ENCODE measurements at regions not wholly inside any gene's neighbourhood (a gene's known extent, or its start where the extent isn't known, plus 50 kb on each side); places are given as distances from the start of the nearest gene placed in this dataset.

DNA sequence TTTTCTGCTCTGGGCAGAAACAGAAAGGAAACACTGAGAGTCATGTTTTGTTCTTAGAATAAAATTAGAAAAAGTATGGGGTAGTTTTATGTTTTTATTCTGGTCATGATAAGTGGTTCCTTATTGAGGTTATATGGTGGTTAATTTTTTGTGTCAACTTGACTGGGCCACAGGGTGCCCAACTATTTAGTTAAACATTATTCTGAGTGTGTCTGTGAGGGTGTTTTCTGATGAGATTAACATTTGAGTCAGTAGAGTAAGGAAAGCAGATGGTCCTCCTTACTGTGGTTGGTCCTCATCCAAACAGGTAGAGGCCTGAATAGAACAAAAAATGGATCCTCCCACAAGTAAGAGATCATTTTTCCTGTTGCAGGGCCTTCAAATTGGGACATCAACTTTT, 98.9 kb downstream of the C3orf38 start:
- Histone ChIP-seq H3K4me3 (ENCODE audit: extremely low read depth in 1 of 4, insufficient read depth in 2 of 4, low read depth in 3 of 4, low read length in 4 of 4) (no peak overlapping the region), H3K23ac (ENCODE audit: insufficient read length) (no peak overlapping the region), H2BK15ac (ENCODE audit: low read length) (no peak overlapping the region), H3K9me3 (ENCODE audit: insufficient read depth in 2 of 2, low read depth in 1 of 2, low read length in 1 of 2) (peaks cover 7% of the 10 kb centered on the region in 2 experiments; a peak in 2 of 4 replicates), H2AFZ (ENCODE audit: low read length) (no peak overlapping the region), H3K4me1 (replicated peaks in 1 of 4; ENCODE audit: control insufficient read depth in 3 of 4, insufficient read depth in 4 of 4, low read length in 3 of 4) (no peaks in the 10 kb centered on the region), H3K9ac (replicated peaks in 1 of 4; ENCODE audit: extremely low read depth in 1 of 4, low read depth in 3 of 4, low read length in 3 of 4) (no peak overlapping the region), H3K27ac (ENCODE audit: low read depth, low read length) (no peak overlapping the region), H3K23me2 (ENCODE audit: low read depth, low read length) (no peaks in the 10 kb centered on the region), H3K4ac (replicated peaks; ENCODE audit: insufficient read length, low read depth, low read length) (no peak overlapping the region), H4K20me1 (replicated peaks in 1 of 2; ENCODE audit: control insufficient read depth in 1 of 2, insufficient read depth in 2 of 2, low read length in 2 of 2) (no peaks in the 10 kb centered on the region), H2BK20ac (ENCODE audit: low read length) (no peak overlapping the region), H3K18ac (ENCODE audit: extremely low read depth, low read length) (no peak overlapping the region), H3K14ac (ENCODE audit: insufficient read length) (no peak overlapping the region), H3K36me3 (ENCODE audit: control insufficient read depth in 2 of 4, insufficient read depth in 4 of 4, low read length in 3 of 4) (no peaks in the 10 kb centered on the region), H3K4me2 (ENCODE audit: insufficient read depth in 1 of 2, low read depth in 2 of 2, low read length in 2 of 2) (no peak overlapping the region), H3K27me3 (replicated peaks in 1 of 4; ENCODE audit: control insufficient read depth in 3 of 4, extremely low read depth in 1 of 4, insufficient read depth in 3 of 4, low read length in 3 of 4) (no peaks in the 10 kb centered on the region), H2BK120ac (replicated peaks; ENCODE audit: low read depth, low read length) (no peak overlapping the region), H4K8ac (ENCODE audit: extremely low read depth, insufficient read depth, low read length) (no peak overlapping the region), H2BK12ac (ENCODE audit: low read depth, low read length) (no peak overlapping the region), H3K56ac (replicated peaks; ENCODE audit: insufficient read length, low read depth, low read length) (no peak overlapping the region), H2AK5ac (ENCODE audit: low read depth, low read length) (no peak overlapping the region), H4K91ac (replicated peaks; ENCODE audit: insufficient read length, low read length) (no peak overlapping the region), H3K79me2 (ENCODE audit: control insufficient read depth in 1 of 2, insufficient read depth in 2 of 2, low read length in 2 of 2) (no peaks in the 10 kb centered on the region), H4K5ac (ENCODE audit: insufficient read length, low read depth, low read length) (no peak overlapping the region), H2BK5ac (ENCODE audit: low read depth, low read length) (no peak overlapping the region), H3K79me1 (ENCODE audit: low read depth, low read length) (no peaks in the 10 kb centered on the region)
- no peak for FAIRE-seq
- ChIA-PET POLR2A (ENCODE audit: partially characterized antibody) (no interaction called here), CTCF (ENCODE audit: partially characterized antibody) (no interaction called here)
- DNase-seq (ENCODE audit: low read depth in 1 of 2, low spot score in 2 of 2): no peak
- TF ChIP-seq RXRA (IDR thresholded peaks at IDR 0.05; ENCODE audit: insufficient read depth, low read depth, low read length) (no peak), EGR1 (IDR thresholded peaks at IDR 0.05; ENCODE audit: borderline replicate concordance, low read depth, low read length) (no peak), TAF1 (IDR thresholded peaks at IDR 0.05; ENCODE audit: low read depth, low read length) (no peak), BRCA1 (IDR thresholded peaks at IDR 0.05; ENCODE audit: low read depth, low read length) (no peak), ATF3 (IDR thresholded peaks at IDR 0.05; ENCODE audit: insufficient read depth, low read depth, low read length) (no peak), TBP (IDR thresholded peaks at IDR 0.05; ENCODE audit: low read depth, low read length) (no peak), POU5F1 (IDR thresholded peaks at IDR 0.05; ENCODE audit: low read depth, low read length) (no peak), KDM1A (IDR thresholded peaks at IDR 0.05; ENCODE audit: borderline replicate concordance, low read length) (no peak), CEBPB (IDR thresholded peaks at IDR 0.05; ENCODE audit: low read depth, low read length) (no peak), POLR2AphosphoS5 (IDR thresholded peaks at IDR 0.05; ENCODE audit: low read depth, low read length) (no peak), SIX5 (IDR thresholded peaks at IDR 0.05; ENCODE audit: low read depth, low read length) (no peak), NRF1 (IDR thresholded peaks at IDR 0.05; ENCODE audit: low read depth, low read length) (no peak)
- TF ChIP-seq, protein P1, sequence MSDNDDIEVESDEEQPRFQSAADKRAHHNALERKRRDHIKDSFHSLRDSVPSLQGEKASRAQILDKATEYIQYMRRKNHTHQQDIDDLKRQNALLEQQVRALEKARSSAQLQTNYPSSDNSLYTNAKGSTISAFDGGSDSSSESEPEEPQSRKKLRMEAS (IDR thresholded peaks at IDR 0.05): no peak
- TF ChIP-seq, protein P2, sequence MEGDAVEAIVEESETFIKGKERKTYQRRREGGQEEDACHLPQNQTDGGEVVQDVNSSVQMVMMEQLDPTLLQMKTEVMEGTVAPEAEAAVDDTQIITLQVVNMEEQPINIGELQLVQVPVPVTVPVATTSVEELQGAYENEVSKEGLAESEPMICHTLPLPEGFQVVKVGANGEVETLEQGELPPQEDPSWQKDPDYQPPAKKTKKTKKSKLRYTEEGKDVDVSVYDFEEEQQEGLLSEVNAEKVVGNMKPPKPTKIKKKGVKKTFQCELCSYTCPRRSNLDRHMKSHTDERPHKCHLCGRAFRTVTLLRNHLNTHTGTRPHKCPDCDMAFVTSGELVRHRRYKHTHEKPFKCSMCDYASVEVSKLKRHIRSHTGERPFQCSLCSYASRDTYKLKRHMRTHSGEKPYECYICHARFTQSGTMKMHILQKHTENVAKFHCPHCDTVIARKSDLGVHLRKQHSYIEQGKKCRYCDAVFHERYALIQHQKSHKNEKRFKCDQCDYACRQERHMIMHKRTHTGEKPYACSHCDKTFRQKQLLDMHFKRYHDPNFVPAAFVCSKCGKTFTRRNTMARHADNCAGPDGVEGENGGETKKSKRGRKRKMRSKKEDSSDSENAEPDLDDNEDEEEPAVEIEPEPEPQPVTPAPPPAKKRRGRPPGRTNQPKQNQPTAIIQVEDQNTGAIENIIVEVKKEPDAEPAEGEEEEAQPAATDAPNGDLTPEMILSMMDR (IDR thresholded peaks at IDR 0.05; ENCODE audit: control extremely low read depth in 1 of 3, insufficient read depth in 1 of 3, low read depth in 1 of 3, low read length in 3 of 3): no peak

Data from H1 (cell line).